H9 (cell line): ENCODE measurements at regions not wholly inside any gene's neighbourhood (a gene's known extent, or its start where the extent isn't known, plus 50 kb on each side); places are given as distances from the start of the nearest gene placed in this dataset.

Source experiments
- DNase-seq: peaks from one replicate; pipeline ENCODE4 v3.0.0-alpha.2; 2017
- H2AFZ ChIP-seq: one replicate; pipeline ENCODE4 v1.6.1; 2013; ENCODE audit warnings: mild to moderate bottlenecking, low read length, control low read depth, moderate library complexity
- H2AK5ac ChIP-seq: 2 replicates; pipeline ENCODE4 v1.6.1; 2013; ENCODE audit warnings: low read length, control low read depth, mixed read lengths; ENCODE audit not compliant: insufficient read length
- H2BK120ac ChIP-seq: one replicate; pipeline ENCODE4 v1.6.1; 2013; ENCODE audit warnings: low read depth, mild to moderate bottlenecking, low read length, control low read depth, inconsistent platforms; ENCODE audit not compliant: poor library complexity, severe bottlenecking
- H2BK12ac ChIP-seq: 2 replicates; pipeline ENCODE4 v1.6.1; 2013; ENCODE audit warnings: low read length, control low read depth, mixed read lengths, low read depth; ENCODE audit not compliant: insufficient read length
- H2BK15ac ChIP-seq: 2 replicates; pipeline ENCODE4 v1.6.1; 2013; ENCODE audit warnings: low read depth, low read length, control low read depth
- H2BK20ac ChIP-seq: one replicate; pipeline ENCODE4 v1.6.1; 2013; ENCODE audit warnings: low read depth, mild to moderate bottlenecking, low read length, control low read depth, inconsistent platforms; ENCODE audit not compliant: poor library complexity, severe bottlenecking
- H2BK5ac ChIP-seq: 2 replicates; pipeline ENCODE4 v1.6.1; 2013; ENCODE audit warnings: low read length, control low read depth, mixed read lengths; ENCODE audit not compliant: insufficient read length
- H3K14ac ChIP-seq: 2 replicates; pipeline ENCODE4 v1.6.1; 2013; ENCODE audit warnings: low read length, control low read depth; ENCODE audit not compliant: insufficient read depth
- H3K18ac ChIP-seq: 2 replicates; pipeline ENCODE4 v1.6.1; 2013; ENCODE audit warnings: low read depth, mild to moderate bottlenecking, mixed read lengths, low read length, control low read depth; ENCODE audit not compliant: insufficient read length
- H3K23ac ChIP-seq: 2 replicates; pipeline ENCODE4 v1.6.1; 2013; ENCODE audit warnings: low read length, control low read depth, mixed read lengths, low read depth; ENCODE audit not compliant: insufficient read length
- H3K23me2 ChIP-seq: 2 replicates; pipeline ENCODE4 v1.6.1; 2013; ENCODE audit warnings: low read depth, mild to moderate bottlenecking, mixed read lengths, low read length, control low read depth; ENCODE audit not compliant: insufficient read length, poor library complexity, severe bottlenecking
- H3K27ac ChIP-seq: 2 replicates; pipeline ENCODE4 v1.5.1; 2013; ENCODE audit warnings: low read length, control low read depth, mixed read lengths, low read depth; ENCODE audit not compliant: insufficient read length
- H3K27me3 ChIP-seq: 2 replicates; pipeline ENCODE4 v1.6.1; 2013; ENCODE audit warnings: low read length, control low read depth, inconsistent platforms; ENCODE audit not compliant: insufficient read depth
- H3K4ac ChIP-seq: 2 replicates; pipeline ENCODE4 v1.6.1; 2013; ENCODE audit warnings: low read depth, mild to moderate bottlenecking, control low read depth, inconsistent platforms, low read length, moderate library complexity
- H3K4me1 ChIP-seq: 2 replicates; pipeline ENCODE4 v1.6.1; 2013; ENCODE audit warnings: low read length, control low read depth, inconsistent platforms; ENCODE audit not compliant: insufficient read depth
- H3K4me2 ChIP-seq: 2 replicates; pipeline ENCODE4 v1.6.1; 2013; ENCODE audit warnings: low read length, control low read depth, mixed read lengths; ENCODE audit not compliant: insufficient read length, insufficient read depth
- H3K56ac ChIP-seq: 2 replicates; pipeline ENCODE4 v1.6.1; 2013; ENCODE audit warnings: low read depth, mild to moderate bottlenecking, mixed read lengths, low read length, control low read depth; ENCODE audit not compliant: insufficient read length
- H3K79me1 ChIP-seq: 2 replicates; pipeline ENCODE4 v1.6.1; 2013; ENCODE audit warnings: low read depth, mild to moderate bottlenecking, moderate library complexity, low read length, control low read depth, inconsistent platforms; ENCODE audit not compliant: insufficient read depth, poor library complexity, severe bottlenecking
- H3K79me2 ChIP-seq: 2 replicates; pipeline ENCODE4 v1.6.1; 2013; ENCODE audit warnings: low read length, control low read depth, inconsistent platforms; ENCODE audit not compliant: insufficient read depth
- H3K9ac ChIP-seq: 2 replicates; pipeline ENCODE4 v1.6.1; 2013; ENCODE audit warnings: low read length, control low read depth, mixed read lengths; ENCODE audit not compliant: insufficient read length; ENCODE audit errors: extremely low read depth
- H3K9me3 ChIP-seq: one replicate; pipeline ENCODE4 v1.6.1; 2013; ENCODE audit warnings: low read depth, low read length, inconsistent platforms; ENCODE audit not compliant: control insufficient read depth
- H3T11ph ChIP-seq: one replicate; pipeline ENCODE4 v1.6.1; 2013; ENCODE audit warnings: mild to moderate bottlenecking, low read length, control low read depth, inconsistent platforms
- H4K20me1 ChIP-seq: one replicate; pipeline ENCODE4 v1.6.1; 2013; ENCODE audit not compliant: control insufficient read depth, insufficient read length, insufficient read depth
- H4K5ac ChIP-seq: 2 replicates; pipeline ENCODE4 v1.6.1; 2013; ENCODE audit warnings: low read depth, mild to moderate bottlenecking, mixed read lengths, low read length, control low read depth; ENCODE audit not compliant: insufficient read length
- H4K8ac ChIP-seq: replicated peaks from 2 replicates; pipeline ENCODE4 v1.6.1; 2013; ENCODE audit warnings: low read length, control low read depth, mixed read lengths, low read depth; ENCODE audit not compliant: insufficient read length
- H4K91ac ChIP-seq: 2 replicates; pipeline ENCODE4 v1.6.1; 2013; ENCODE audit warnings: low read depth, mild to moderate bottlenecking, moderate library complexity, mixed read lengths, low read length, control low read depth; ENCODE audit not compliant: insufficient read length
- H3K27ac Mint-ChIP-seq, 3 experiments: 2 replicates in 2 of 3; 3 replicates in 1 of 3; pipeline ENCODE4 v1.8.0; 2020 to 2021; ENCODE audit warnings: mixed read lengths in 3 of 3, mild to moderate bottlenecking in 1 of 3, moderate library complexity in 1 of 3
- H3K27me3 Mint-ChIP-seq: 2 replicates; pipeline ENCODE4 v1.8.0; 2021; ENCODE audit warnings: low read depth, mild to moderate bottlenecking, moderate library complexity, mixed read lengths
- H3K36me3 Mint-ChIP-seq, 3 experiments: 2 replicates in 2 of 3; 3 replicates in 1 of 3; pipeline ENCODE4 v1.8.0; 2020 to 2021; ENCODE audit warnings: low read depth in 3 of 3, mixed read lengths in 3 of 3; ENCODE audit not compliant: insufficient read depth in 1 of 3
- H3K4me1 Mint-ChIP-seq, 2 experiments: 2 replicates each; pipeline ENCODE4 v1.8.0; 2020; ENCODE audit warnings: mixed read lengths in 2 of 2
- H3K4me3 Mint-ChIP-seq, 2 experiments: 2 replicates in 1 of 2; 3 replicates in 1 of 2; pipeline ENCODE4 v1.8.0; 2020 to 2021; ENCODE audit warnings: mild to moderate bottlenecking in 2 of 2, mixed read lengths in 2 of 2, moderate library complexity in 1 of 2
- H3K9me3 Mint-ChIP-seq, 2 experiments: 2 replicates in 1 of 2; 3 replicates in 1 of 2; pipeline ENCODE4 v1.8.0; 2020; ENCODE audit warnings: mild to moderate bottlenecking in 2 of 2, mixed read lengths in 2 of 2, moderate library complexity in 1 of 2
- CTCF ChIP-seq: fragments of 200-600 bp; sonication (generic); conservative IDR thresholded peaks from 3 replicates; pipeline ENCODE4 v1.8.0; 2021; ENCODE audit warnings: antibody characterized with exemption, mild to moderate bottlenecking
- WGBS: extraction: QIAGEN DNeasy Blood & Tissue Kit; methylation state at CpG from one replicate; pipeline ENCODE4 v1.1.7; 2013; ENCODE audit warnings: missing lambda C conversion rate, low lambda C conversion rate, mixed read lengths; ENCODE audit not compliant: insufficient read length; ENCODE audit errors: extremely low coverage; 5-methylcytosine and 5-hydroxymethylcytosine counted together

- no peak for DNase-seq
- Histone ChIP-seq H4K20me1 (no peaks in the 10 kb centered on the region), H3T11ph (no peak overlapping the region), H3K27me3 (no peaks in the 10 kb centered on the region), H2BK20ac (no peak overlapping the region), H3K79me2 (no peaks in the 10 kb centered on the region), H3K56ac (no peak overlapping the region), H3K18ac (no peak overlapping the region), H4K8ac (no peak overlapping the region), H3K9me3 (no peaks in the 10 kb centered on the region), H3K79me1 (no peaks in the 10 kb centered on the region), H2BK5ac (no peak overlapping the region), H4K5ac (no peak overlapping the region), H3K4me2 (no peak overlapping the region), H2BK120ac (no peak overlapping the region), H3K4me1 (no peaks in the 10 kb centered on the region), H3K27ac (no peak overlapping the region), H3K9ac (no peak overlapping the region), H3K23me2 (no peaks in the 10 kb centered on the region), H2AFZ (no peak overlapping the region), H2AK5ac (no peak overlapping the region), H4K91ac (no peak overlapping the region), H3K23ac (no peak overlapping the region), H3K4ac (no peak overlapping the region), H3K14ac (no peak overlapping the region), H2BK15ac (no peak overlapping the region), H2BK12ac (no peak overlapping the region)
- Mint-ChIP-seq H3K36me3 (no peaks in the 10 kb centered on the region), H3K9me3 (no peaks in the 10 kb centered on the region), H3K4me1 (peaks cover 13% of the 10 kb centered on the region in 2 experiments), H3K27me3 (no peaks in the 10 kb centered on the region), H3K4me3 (no peak overlapping the region), H3K27ac (no peak overlapping the region)
- TF ChIP-seq CTCF = no peak
- no CpG with 5 or more reads among the region's 8 CpGs for WGBS
These were observed 932.2 kb upstream of the FANCL start for GRCh38 chr2:59173325-59173724.
